DMS 273 treated with DMSO at 0.1 percent for 48 hours (cell line): ENCODE measurements at regions not wholly inside any gene's neighbourhood (a gene's known extent, or its start where the extent isn't known, plus 50 kb on each side); places are given as distances from the start of the nearest gene placed in this dataset.
A peak's percentile ranks its signal among the peaks of the same experiment; 100 is the strongest.

Source experiments
- DNase-seq: peaks from one replicate; lab custom pipeline; 2025; lab: John Stamatoyannopoulos, UW

DNA sequence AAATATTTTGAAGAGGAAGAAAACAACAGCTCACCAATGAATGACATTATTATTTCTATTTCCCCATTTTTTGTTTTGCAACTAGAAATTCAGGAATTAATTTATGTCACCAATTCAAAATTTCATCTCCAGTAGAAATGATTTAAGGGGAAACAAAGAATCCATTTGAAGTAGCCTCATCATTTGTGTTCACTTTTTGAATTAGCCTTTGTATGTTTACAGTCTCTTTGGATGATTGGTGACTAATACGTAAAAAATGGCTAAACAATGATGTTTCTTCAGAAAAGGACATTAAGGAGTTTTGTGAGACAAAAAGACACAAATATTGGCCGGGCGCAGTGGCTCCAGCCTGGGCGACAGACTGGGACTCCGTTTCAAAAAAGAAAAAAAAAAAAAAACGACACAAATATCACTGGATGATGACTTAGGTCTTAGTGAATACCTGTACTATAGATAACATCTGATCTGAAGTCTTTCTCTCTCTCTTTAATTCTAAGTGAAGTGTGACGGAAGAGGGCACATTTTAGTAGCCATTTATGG, 313.2 kb downstream of the PIK3C3 start:
- no peak for DNase-seq

DNA sequence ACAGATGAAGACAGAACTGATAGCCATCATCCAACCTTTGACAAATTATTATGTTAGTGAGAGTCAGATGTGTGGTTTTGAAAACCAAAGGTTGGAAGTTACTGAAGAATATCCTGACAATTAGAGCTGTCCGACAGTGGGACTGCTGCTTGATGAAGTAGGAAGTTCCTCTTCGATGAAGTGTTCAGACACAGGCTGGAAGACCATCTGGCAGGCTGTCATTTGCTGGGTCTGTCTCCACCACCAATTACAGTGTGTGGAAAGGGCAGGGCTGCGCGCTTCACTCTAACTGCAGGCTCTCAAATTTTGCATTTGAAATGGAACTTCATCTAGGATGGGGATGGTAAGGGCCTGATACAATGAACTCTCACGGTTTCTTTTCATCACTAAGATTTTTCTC, 313.8 kb downstream of the PIK3C3 start:
- DNase-seq, result peak; percentile 23

DNA sequence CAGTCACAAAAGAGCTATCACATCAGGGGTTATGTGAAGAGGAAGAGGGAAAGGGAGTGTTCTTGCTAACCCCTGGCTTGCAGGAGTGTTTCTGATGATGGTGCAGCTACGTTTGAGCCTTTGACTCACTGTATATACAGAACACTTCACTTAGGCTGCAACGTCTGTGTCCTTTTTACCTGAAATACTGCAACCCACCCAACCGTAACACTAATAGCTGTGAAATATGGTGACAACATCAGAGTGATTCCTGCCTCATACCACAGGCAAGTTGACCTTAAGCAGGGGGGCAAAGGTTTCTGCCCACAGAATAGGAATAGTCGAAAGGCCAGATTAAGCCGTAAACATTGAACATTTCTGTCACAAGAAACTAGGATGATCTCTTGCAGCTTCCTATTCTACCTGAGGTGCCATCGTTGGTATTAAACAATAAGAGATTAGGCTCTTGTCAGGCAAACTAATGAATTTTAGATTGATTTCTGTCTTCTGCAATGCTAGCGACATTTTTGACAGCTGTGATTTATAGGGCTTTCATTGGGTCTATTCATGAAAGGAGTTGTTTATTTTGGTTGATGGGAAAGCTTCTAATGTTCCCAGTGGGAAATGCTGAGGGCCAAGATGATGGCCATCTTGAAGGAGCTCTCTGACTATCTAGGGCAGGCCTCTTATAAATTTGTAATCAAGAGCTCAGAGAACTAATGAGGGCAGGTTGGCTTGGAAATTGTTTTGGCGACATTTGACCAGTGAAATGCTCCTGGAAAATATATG, 316.8 kb downstream of the PIK3C3 start:
- DNase-seq, result no peak

DNA sequence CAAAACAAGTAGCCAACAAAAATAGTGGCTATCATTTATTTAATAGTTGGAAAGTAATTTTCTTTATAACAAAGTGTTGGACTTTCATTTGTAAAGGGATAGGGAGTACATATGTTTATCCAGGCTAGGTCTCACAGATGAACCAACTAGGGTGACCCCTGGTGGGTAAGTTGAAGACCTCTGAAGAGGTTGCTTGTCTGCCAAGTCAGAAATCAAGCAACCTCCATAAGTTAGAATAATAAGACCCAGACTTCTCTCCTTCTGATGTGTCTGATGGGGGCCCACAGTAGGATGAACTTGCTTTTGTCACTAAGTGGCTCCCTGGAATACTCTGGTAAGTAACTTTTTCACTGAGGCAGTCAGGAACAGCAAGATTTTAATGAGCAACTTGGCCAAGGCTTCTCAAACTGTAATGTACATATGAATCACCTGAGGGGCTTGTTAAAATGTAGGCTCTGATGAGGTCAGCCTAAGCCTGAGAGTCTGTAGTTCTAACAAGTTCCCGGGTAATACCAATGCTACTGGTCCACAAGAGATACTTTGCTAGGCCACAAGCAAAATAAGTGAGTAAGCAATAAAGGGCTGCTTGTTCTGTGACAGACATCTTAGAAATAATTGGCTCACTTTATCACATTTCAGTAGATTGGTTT, 319.6 kb downstream of the PIK3C3 start:
- DNase-seq, result peak; percentile 53

DNA sequence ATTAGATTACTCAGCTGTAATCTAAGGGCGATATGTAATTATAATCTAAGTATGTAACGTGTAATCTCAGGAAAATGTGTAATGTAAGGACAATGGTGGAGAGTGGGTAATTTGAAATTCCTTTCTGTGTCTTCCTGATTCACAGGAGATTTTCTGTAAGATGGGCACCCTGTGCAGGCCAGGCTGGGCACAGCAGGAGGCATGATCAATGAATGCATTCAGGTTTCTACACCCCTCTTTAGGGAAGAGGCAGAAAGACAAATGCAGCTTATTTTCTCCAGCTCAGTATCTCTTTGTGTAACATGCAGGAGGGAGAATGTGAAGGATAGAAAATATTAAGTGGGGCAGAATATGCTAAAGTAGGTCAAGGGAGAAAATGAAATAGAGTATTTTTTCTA, 320.1 kb downstream of the PIK3C3 start:
- DNase-seq, result no peak

DNA sequence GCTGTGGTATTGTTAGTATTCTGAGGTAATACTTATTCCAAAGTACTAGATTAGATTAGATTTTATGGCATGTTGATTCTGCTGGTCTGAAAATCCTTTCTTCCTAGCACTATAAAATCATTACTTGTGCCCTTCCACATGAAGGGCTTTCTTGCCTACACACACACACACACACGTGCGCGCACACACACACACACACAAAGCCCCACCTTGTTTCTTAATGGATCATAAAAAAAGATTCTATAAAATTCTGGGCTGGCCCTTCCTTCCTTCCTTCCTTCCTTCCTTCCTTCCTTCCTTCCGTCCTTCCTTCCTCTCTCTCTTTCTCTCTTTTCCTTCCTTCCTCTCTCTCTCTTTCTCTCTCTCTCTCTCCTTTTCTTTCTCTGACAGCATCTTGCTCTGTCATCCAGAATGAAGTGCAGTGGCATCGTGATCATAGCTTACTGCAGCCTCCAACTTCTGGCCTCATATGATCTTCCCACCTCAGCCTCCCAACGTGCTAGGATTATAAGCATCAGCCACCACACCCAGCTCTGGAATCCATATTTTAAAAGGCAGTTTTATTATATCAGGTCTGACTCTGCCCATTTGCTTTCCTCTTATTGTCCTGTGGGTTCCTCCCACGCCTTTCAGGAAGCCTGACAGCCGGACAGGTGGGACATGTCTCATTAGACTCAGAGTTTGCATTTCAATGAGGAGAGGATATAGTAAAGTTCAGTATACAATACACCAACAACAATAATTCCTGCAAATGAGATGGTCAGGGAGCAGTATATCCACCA, 321.1 kb downstream of the PIK3C3 start:
- DNase-seq, result no peak

DNA sequence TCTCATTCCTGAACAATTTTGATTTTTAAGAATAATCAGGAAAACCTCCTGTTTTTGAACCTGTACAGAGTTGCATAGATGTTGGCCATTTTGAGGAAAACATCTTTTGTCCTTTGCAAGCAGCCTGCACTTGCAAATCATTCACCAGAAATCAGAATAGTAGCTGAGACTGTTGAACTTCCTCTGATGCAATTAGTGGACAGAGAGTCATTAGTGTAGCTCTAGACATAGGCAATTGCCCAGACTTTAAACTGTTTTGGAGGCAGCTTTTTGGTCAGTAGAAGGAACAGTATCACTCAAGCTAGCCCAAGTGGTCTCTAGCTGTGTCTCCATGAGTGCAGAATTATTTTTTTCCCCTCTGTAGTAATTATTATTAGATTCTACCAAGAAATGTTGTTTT, 326.1 kb downstream of the PIK3C3 start:
- DNase-seq, result no peak

DNA sequence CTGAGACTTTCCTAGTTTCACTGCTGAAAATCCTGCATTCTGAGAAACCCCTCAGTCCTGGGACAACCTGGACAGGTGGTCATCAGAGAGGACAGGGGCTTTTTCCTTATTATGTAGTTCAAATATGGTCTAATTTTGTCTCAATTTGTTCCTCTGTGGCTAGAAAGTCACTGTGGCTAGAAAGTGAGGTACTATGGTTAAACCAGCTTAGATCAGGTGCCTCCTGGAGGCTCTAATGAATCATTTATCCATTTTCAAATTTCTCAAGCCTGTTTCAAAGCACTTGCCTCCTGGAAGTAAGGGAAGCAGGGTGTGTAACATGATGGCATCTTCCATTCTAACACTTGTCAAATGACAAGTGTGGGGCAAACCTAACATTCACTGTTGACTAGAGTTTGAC, 326.8 kb downstream of the PIK3C3 start:
- no peak for DNase-seq

DNA sequence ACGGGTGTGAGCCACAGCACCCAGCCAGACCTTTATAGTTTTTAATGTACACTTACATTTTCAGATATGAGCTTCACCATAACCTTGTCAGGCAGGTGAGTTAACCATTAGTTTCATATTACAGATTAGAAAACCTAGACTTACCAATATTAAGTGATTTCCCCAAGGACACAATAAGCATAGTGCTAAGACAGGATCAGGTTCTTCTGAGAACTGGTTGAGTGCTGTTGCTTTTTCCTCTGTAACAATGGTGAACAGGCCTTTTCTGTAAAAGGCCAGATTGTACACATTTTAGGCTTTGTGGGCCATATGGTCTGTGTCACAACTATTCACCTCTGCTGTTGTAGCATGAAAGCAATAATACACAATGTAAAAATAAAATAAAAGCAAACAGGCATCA, 332.0 kb downstream of the PIK3C3 start:
- DNase-seq, result no peak

DNA sequence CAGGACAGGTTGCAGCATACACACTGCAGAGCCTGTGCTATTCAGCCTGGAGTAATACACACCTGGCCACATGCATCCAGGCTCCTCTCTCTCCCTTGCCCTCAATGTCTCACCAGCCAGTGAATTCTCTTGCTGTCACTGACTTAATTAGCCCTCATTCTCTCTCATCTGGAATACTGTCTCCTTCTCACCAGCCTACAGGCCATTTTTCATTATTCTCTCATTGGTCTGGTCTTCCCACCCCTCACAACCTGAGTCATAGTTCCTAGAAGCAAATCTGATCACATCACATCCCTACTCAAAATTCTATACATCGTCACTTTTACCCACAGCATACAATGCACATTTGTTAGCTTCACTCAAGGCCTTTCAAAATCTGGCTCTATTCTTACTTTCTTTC, 333.1 kb downstream of the PIK3C3 start:
- DNase-seq, result no peak

DNA sequence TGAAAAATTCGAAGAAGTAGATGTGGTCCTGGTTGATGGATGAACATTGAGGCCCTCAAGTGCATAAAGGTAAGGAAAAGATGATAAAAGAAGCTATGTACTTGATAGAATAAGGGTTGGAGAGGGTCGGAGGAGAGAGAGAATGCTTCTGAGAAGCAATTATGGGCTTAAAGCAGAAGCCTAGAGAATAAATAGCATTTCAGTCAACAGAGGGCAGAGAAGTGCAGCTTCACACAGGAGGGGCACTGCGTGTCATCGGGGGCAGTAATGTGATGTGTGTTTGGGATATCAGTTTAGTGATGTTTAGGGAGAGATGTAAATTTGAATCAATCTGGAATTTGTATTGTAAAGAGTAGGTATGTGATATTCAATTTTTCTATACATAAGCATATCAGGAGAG, 334.5 kb downstream of the PIK3C3 start:
- no peak for DNase-seq

DNA sequence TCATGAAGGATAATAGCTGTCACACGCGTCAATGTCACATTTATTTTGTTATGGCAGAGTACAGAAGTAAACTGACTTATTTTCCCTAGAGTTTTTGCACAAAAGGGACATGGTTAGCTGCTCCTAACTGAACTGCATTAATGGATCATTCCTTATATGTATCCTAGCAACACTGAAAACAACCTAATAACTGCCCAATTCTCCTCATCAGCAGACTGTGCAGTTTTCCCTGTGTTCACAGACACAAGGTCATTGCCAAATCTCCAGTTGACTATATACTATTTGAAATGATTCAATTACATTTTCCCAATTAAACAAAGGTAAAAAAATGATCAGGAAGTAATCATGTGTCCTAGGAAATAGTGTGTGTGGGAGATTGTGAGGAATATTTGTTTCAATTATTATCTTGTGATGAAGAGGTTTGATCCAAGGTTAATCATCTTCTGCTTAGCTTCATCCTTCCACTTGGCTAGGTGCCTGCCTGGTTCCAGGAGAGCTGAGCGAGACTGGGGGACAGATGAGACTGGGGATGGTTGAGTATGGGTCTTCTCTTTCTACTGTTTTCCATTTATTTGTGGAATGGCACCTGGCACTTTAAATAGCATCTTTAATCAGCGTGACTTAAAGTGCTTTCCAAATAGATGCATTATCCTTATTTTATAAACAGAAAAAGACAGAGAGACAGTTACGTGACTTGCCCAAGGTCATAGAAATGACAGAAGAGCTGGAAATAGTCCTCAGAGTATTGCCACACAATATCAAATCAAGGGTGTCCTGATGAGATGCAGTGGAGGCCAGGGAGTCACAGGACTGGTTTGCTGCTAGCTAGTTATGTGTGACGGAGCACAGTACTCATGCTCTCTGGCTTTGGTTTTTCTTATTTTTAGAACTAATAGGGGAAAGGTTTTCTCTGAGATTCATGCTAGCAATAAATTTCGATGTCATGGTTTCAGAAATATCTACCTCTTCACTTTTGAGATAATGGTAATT, 335.6 kb downstream of the PIK3C3 start:
- no peak for DNase-seq

DNA sequence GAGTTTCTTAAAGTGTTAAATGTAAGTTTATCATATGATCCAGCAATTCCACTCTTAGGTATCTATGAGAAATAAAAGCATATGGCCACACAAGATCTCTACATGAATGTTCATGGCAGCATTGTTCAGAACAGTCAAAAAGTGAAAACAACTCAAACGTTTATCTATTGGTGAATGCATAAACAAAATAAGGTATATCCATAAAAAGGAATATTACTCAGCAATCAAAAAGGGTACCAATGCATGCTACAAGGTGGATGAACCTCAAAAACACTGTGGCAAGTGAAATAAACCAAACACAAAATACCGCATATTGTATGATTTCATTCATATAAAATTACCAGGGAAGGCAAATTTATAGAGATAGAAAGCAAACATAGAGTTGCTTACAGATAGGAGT, 337.6 kb downstream of the PIK3C3 start:
- no peak for DNase-seq

DNA sequence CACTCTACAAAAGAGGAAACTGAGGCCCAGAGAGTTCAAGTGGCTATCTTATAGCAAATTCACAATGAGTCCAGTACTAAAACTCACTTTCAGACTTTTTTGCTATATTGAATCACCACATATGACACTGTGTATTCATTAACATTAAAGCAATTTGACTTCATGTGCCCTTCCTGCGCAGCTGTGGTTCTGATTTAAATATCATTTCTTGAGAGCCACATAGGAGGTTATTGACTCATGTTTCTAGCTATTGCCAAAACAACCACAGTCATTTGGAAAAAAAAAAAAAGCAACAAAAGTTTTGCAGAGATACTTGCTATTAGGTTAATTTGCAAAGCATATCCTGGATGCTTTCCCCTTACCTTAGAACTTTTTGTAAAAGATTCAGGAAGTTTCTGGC, 341.2 kb downstream of the PIK3C3 start:
- DNase-seq, result no peak

DNA sequence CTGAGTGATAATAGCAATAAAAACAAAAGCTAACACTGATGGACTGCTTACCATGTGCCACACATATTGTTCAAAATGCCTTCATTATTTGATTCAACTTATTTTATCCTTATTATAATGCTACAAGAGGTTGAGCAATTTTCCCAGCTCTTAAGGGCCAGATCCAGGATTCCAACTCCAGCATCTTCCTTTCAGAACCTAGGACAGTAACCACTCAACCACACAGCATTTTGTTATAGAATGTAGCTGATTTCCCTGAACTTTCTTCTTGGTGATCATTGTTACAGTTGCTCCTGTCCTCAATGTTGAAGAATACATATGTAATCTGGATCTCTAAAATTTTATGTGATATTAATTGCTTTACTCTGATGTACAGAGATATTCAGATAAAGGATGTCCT, 341.7 kb downstream of the PIK3C3 start:
- DNase-seq, result no peak

DNA sequence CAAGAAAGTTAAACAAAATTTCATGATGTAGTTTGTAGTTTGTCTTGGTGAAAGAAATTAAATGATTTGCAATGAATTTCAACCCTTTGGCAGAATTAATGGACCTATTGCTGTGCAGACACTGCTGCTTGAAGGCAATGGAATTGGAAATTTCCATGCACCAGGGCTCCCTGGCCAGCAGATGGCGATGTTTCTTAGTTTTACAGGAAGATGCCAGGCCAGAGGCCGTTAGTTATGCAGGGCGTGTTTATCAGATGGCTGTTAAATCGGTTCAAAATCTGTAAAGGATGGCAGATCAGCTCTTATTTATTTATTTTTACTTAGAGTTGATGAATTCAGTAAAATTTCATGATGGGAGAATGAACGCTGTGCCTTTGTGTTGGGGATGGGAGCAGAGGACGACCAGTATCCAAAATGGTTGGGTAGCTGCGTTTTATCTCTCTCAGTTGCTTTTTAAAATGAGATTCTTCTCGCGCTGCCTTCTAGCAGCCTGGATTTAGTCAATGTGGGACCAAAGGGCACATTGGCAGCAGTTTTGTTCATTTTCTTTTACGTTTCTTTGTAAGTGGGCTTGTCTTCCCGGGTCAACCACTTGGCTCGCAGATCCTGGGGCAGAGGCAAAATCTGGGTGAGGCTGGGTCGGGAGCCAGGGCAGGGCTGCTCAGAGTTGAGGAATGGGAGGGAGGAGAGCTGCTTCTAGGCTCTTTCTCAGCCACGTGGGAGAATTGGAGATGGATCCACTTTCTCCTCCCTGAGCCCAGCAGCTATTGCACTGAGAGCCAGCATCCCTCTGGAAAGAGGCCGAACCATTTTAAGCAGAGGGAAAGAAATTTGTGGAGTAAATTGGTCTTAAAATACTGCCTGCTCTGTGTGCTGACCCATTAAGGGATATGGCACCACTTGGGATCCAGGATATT, 344.0 kb downstream of the PIK3C3 start:
- DNase-seq, result peak; percentile 12

DNA sequence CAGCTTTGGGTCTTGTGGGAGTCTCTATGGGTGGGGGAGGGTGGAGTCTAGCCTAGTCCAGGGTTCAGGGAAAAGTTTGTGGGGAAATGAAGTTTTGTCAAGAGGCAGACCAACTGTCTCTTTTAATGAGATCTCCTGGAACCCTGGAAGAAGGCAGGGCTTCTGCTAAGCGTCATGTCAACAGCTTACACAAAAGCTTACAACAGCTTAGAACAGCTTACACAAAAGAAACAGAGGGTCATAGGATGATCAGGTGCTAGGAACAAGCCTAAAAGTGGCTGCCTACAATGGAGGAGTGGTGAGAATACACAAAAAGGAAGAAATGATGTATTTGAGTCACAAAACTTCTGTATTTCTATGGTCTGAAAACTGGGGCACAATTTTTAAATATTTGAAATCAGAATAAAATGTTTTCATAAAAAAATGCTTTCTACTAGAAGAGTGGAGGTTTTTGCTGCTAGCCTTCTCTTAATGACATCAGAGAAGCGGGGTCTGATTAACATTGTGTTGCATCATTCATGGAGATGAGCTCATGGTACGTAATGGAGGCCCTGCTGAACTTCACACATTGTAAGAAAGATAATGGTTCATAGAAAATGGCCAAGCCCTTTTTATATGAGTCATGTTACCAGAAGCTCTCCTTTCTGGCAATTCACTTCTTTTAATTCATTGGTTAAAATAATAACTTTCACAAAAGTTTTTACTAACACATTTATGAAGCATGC, 351.0 kb downstream of the PIK3C3 start:
- DNase-seq, result no peak

DNA sequence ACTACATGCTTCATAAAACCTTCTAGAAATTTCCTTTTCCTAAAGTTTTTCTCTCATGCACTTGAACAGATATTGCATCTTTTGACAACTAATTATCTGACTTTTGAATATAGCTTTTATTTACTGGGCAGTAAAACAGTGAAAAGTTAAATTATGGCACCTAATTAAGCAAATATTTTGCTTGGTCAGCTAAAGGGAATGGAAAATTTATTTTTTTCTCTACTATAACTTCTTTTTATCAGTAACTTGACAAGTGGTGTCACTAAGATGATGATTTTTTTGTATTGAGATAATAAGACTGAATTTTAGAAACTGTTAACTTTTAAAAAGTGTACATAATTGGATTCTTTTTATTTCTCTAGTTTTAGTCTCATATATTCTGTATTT, 351.6 kb downstream of the PIK3C3 start:
- DNase-seq, result no peak

DNA sequence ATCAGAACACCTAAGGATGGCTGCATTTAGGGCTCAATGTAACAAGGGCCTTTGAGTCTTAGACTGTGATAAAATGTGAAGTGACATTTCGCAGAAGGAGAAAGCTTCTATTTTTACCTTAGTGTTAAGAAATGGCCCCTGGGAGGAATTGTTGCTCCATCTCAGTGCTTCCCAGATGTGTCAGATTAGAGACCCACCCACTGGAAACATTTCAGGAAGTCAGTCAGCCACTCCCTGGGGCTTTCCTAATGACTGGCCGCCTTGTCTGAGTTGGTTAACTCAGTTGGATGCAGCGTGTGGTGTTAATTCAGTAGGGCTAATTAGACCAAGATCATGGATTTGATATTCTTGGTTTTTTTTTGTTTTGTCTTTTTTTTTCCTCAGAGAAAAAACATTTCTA, 355.9 kb downstream of the PIK3C3 start:
- DNase-seq, result no peak

DNA sequence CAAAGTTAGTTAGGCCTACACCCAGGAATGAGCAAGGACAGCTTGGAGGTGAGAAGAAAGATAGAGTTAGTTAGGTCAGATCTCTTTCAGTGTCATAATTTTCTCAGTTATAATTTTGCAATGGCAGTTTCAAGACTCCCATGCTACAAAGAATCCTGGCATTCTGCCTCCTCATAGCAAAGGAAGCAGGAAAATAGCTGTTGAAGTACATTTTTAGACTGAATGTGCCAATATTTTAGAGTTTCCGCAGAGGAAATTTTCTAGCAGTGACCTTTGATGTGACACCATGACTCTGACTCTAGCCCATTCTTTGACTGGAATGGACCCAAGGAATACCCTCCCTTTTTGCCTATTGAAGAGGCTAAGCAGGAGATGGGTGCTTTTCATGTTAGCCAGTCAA, 371.7 kb downstream of the PIK3C3 start:
- DNase-seq, result no peak
